CD8-positive, alpha-beta memory T cell (primary cell): ENCODE measurements at regions not wholly inside any gene's neighbourhood (a gene's known extent, or its start where the extent isn't known, plus 50 kb on each side); places are given as distances from the start of the nearest gene placed in this dataset.

ENCODE experiments used
- CTCF ChIA-PET: fragments of 350-600 bp; sonication (Branson Sonifier 250); formaldehyde crosslinking; loops from one replicate; lab custom pipeline; 2021; ENCODE audit warnings: antibody characterized with exemption; lab: Charles Lee
- POLR2A ChIA-PET: fragments of 350-600 bp; sonication (Branson Sonifier 250); formaldehyde crosslinking; loops from one replicate; lab custom pipeline; 2021; ENCODE audit warnings: antibody characterized with exemption; lab: Charles Lee
- DNase-seq, 5 donors: peaks; one replicate each; pipeline versions ENCODE4 v3.0.0 to v3.0.0-alpha.2; 2020 to 2022; ENCODE audit warnings: mixed read lengths in 1 of 5
- H3K27ac ChIP-seq: one replicate; pipeline ENCODE4 v1.7.0; 2013; ENCODE audit warnings: low read depth, mild to moderate bottlenecking, low read length, moderate library complexity
- H3K27me3 ChIP-seq: 2 replicates; pipeline ENCODE4 v1.7.0; 2013; ENCODE audit warnings: low read length, mild to moderate bottlenecking; ENCODE audit not compliant: insufficient read depth, poor library complexity, severe bottlenecking
- H3K36me3 ChIP-seq: 2 replicates; pipeline ENCODE4 v1.7.0; 2013; ENCODE audit warnings: mild to moderate bottlenecking, low read length, moderate library complexity; ENCODE audit not compliant: insufficient read depth
- H3K4me1 ChIP-seq: 2 replicates; pipeline ENCODE4 v1.7.0; 2013; ENCODE audit warnings: mild to moderate bottlenecking, low read length, moderate library complexity; ENCODE audit not compliant: insufficient read depth
- H3K4me3 ChIP-seq: 2 replicates; pipeline ENCODE4 v1.7.0; 2013; ENCODE audit warnings: mild to moderate bottlenecking, low read length
- H3K9me3 ChIP-seq: 2 replicates; pipeline ENCODE4 v1.7.0; 2013; ENCODE audit warnings: mild to moderate bottlenecking, low read length
- H3K27ac Mint-ChIP-seq, 8 donors: one replicate each; pipeline ENCODE4 v1.8.0; 2020 to 2021; ENCODE audit warnings: mixed read lengths in 8 of 8, mild to moderate bottlenecking in 6 of 8, inconsistent platforms in 3 of 8, moderate library complexity in 3 of 8
- H3K27me3 Mint-ChIP-seq, 2 donors: one replicate each; pipeline ENCODE4 v1.8.0; 2020 to 2021; ENCODE audit warnings: mixed read lengths in 2 of 2, mild to moderate bottlenecking in 1 of 2, moderate library complexity in 1 of 2
- H3K36me3 Mint-ChIP-seq, 3 donors: one replicate each; pipeline ENCODE4 v1.8.0; 2020 to 2021; ENCODE audit warnings: mixed read lengths in 3 of 3, inconsistent platforms in 1 of 3, mild to moderate bottlenecking in 1 of 3
- H3K4me1 Mint-ChIP-seq, 3 donors: one replicate each; pipeline ENCODE4 v1.8.0; 2020 to 2021; ENCODE audit warnings: mixed read lengths in 3 of 3, inconsistent platforms in 1 of 3, mild to moderate bottlenecking in 1 of 3
- H3K4me3 Mint-ChIP-seq, 7 donors: one replicate each; pipeline ENCODE4 v1.8.0; 2020 to 2021; ENCODE audit warnings: mixed read lengths in 7 of 7, mild to moderate bottlenecking in 6 of 7, moderate library complexity in 4 of 7, inconsistent platforms in 2 of 7
- H3K9me3 Mint-ChIP-seq, 5 donors: one replicate each; pipeline ENCODE4 v1.8.0; 2020 to 2022; ENCODE audit warnings: mixed read lengths in 5 of 5, mild to moderate bottlenecking in 3 of 5, moderate library complexity in 2 of 5, inconsistent platforms in 1 of 5

DNA sequence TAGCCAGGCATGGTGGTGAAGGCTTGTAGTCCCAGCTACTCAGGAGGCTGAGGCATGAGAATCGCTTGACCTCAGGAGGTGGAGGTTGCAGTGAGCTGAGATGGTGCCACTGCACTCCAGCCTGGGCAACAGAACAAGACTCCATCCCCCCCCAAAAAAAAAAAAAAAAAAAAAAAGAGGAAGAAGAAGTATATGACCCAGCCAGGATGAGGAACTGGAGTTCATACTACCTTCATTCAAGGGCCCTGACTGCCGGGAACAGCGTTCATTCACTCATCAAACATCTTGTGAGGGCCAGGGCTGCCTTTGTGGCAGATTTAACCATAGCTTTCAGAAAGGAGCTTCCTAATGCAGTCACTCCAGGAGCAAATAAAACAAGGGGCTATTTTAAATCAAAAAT lies 127.6 kb downstream of the MRPS6 start:
- no peaks in the 10 kb centered on the region for H3K36me3 ChIP-seq
- ChIA-PET POLR2A (interaction anchor here (0.6 to 0.7 kb wide), 3 partner anchors 10 to 253 kb away, joined by 3 to 4 read pairs (median 3); no protein-coding TSS in a partner anchor), CTCF (interaction anchor here (1.1 to 2.0 kb wide), 2 partner anchors 147 to 277 kb away, joined by 3 to 17 read pairs; no protein-coding TSS in a partner anchor)
- no peak overlapping the region for H3K27ac Mint-ChIP-seq
- H3K4me3 ChIP-seq, result peak overlapping the region; percentile 65
- no peaks in the 10 kb centered on the region for H3K9me3 ChIP-seq
- DNase-seq, result no peak
- peaks cover 33 to 45% (median 44%) of the 10 kb centered on the region in 3 donors for H3K4me1 Mint-ChIP-seq
- H3K36me3 Mint-ChIP-seq, result no peaks in the 10 kb centered on the region
- no peak overlapping the region for H3K27ac ChIP-seq
- no peaks in the 10 kb centered on the region for H3K27me3 ChIP-seq
- H3K4me1 ChIP-seq, result peaks cover 28% of the 10 kb centered on the region
- peaks cover 2 to 5% of the 10 kb centered on the region in 2 donors for H3K27me3 Mint-ChIP-seq
- peak overlapping the region in 6 of 7 donors; percentile 11 to 80 (median 75) for H3K4me3 Mint-ChIP-seq
- no peaks in the 10 kb centered on the region for H3K9me3 Mint-ChIP-seq

DNA sequence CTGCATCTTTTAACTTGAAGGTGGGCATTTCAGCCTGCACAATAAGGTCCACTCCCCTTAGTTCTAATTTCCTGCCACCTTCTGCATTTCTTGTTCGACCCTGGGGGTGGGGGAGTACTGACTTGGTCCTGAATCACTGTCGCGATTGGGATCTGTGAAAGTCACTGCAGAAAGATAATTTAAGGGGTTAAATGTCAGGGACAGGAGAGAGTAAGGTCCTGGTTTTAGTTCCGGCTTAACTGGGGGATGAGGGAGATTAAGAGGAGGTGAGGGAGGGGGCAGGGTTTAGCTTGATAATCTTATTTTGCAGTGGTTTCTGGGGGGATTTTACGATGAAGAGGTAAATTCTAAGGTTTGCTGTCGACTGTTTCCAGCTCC lies 128.1 kb downstream of the MRPS6 start:
- no peaks in the 10 kb centered on the region for H3K36me3 Mint-ChIP-seq
- Histone ChIP-seq H3K4me3 (peak overlapping the region; percentile 65), H3K36me3 (no peaks in the 10 kb centered on the region), H3K27ac (no peak overlapping the region), H3K9me3 (no peaks in the 10 kb centered on the region), H3K27me3 (no peaks in the 10 kb centered on the region), H3K4me1 (peaks cover 28% of the 10 kb centered on the region)
- H3K27me3 Mint-ChIP-seq, result peaks cover 2 to 5% of the 10 kb centered on the region in 2 donors
- no peak for DNase-seq
- no peaks in the 10 kb centered on the region for H3K9me3 Mint-ChIP-seq
- ChIA-PET CTCF (interaction anchor here (1.1 to 2.0 kb wide), 2 partner anchors 146 to 278 kb away, joined by 3 to 17 read pairs; no protein-coding TSS in a partner anchor), POLR2A (interaction anchor here (0.6 to 0.7 kb wide), 3 partner anchors 10 to 953 kb away, joined by 3 to 4 read pairs (median 3); no protein-coding TSS in a partner anchor)
- peak overlapping the region; percentile 71 to 89 (median 79) for H3K4me3 Mint-ChIP-seq
- H3K4me1 Mint-ChIP-seq, result peaks cover 33 to 45% (median 44%) of the 10 kb centered on the region in 3 donors
- peak overlapping the region in 1 of 8 donors; percentile 35 for H3K27ac Mint-ChIP-seq

DNA sequence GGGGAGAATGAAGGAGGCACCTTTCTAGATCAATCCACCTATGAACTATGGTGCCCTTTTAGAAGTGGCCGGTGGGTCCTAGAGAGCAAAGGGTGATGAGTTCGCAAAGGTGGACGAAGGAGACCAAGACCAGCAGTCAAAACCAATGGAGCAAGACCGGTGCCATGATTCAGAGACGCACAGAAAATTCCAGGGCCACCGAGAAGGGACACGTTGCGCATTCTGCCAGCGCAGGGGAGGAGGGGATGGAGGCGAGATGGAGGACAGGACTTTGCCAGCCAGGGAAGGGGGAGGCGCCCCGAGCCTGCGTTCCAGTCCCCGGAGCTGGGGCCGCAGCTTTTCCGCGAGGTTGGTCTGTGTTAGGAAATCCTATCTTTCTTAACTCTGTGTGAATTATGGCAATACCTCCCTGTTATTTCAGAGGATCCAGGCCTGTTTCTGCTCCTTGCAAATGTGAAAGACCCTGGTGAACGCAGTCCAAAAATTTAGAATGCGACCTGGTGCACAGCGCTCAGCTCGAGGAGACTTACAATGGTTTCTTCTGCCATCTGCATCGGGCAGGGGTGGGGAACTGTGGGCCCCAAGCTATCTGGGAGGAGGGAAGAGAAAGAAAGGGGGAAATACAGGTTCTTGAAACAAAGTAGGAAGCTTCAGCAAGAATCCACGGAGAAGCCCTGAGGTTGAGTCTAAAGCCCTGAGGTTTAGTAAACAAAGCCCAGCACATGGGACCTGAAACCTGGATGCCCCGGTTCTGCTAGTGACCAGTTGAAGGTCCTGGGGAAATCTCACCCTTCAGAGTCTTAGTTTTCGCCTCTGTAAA lies 129.4 kb downstream of the MRPS6 start:
- DNase-seq, result no peak
- H3K4me3 Mint-ChIP-seq, result peak overlapping the region in 6 of 7 donors; percentile 4 to 89 (median 76)
- Histone ChIP-seq H3K4me1 (peaks cover 28% of the 10 kb centered on the region), H3K9me3 (no peaks in the 10 kb centered on the region), H3K4me3 (peak overlapping the region; percentile 65), H3K27ac (no peak overlapping the region), H3K36me3 (no peaks in the 10 kb centered on the region), H3K27me3 (no peaks in the 10 kb centered on the region)
- peaks cover 30 to 44% (median 41%) of the 10 kb centered on the region in 3 donors for H3K4me1 Mint-ChIP-seq
- ChIA-PET POLR2A (no interaction called here), CTCF (interaction anchor here (0.9 to 2.0 kb wide), 2 partner anchors 279 kb away, joined by 4 to 17 read pairs; no protein-coding TSS in a partner anchor)
- no peaks in the 10 kb centered on the region for H3K36me3 Mint-ChIP-seq
- H3K9me3 Mint-ChIP-seq, result no peaks in the 10 kb centered on the region
- H3K27ac Mint-ChIP-seq, result peak overlapping the region in 1 of 8 donors; percentile 27
- peaks cover 2 to 3% of the 10 kb centered on the region in 2 donors for H3K27me3 Mint-ChIP-seq

DNA sequence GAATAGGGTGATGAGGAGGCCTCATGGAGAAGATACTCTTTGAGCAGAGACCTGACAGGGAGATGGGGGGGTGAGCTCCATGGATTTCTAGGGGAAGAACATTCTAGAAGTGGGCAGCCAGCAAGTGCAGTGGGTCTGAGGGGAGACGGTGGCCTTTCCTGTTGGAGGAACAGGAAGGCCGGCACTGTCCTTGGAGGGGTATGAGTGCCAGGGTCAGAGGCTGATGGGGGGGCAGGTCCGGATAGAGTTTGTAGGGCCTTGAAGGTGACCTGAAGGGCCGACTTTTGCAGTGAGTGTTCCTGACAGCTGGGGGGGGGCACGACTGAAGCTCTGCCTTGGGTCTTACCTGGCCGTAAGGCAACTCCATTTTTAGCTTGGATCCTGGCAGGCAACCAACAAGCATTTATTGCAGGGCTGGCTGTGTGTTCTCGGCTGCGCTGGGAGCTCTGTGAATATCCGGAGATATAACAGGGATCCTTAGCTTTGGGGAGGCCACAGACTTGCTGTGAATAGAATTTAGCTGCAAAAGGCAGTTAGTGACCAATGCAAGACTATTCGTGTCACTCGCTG lies 130.6 kb downstream of the MRPS6 start:
- Mint-ChIP-seq H3K4me1 (peaks cover 18 to 33% (median 30%) of the 10 kb centered on the region in 3 donors), H3K36me3 (no peaks in the 10 kb centered on the region), H3K9me3 (no peaks in the 10 kb centered on the region), H3K27ac (no peak overlapping the region), H3K4me3 (peak overlapping the region in 1 of 7 donors; percentile 6), H3K27me3 (peaks cover 2 to 3% of the 10 kb centered on the region in 2 donors)
- ChIA-PET POLR2A (no interaction called here), CTCF (interaction anchor here (0.6 to 1.9 kb wide), 3 partner anchors 144 to 280 kb away, joined by 3 to 9 read pairs (median 4); no protein-coding TSS in a partner anchor)
- no peak overlapping the region for H3K27ac ChIP-seq
- DNase-seq, result no peak
- H3K4me1 ChIP-seq, result peaks cover 16% of the 10 kb centered on the region
- no peaks in the 10 kb centered on the region for H3K27me3 ChIP-seq
- no peak overlapping the region for H3K4me3 ChIP-seq
- H3K36me3 ChIP-seq, result no peaks in the 10 kb centered on the region
- no peaks in the 10 kb centered on the region for H3K9me3 ChIP-seq

DNA sequence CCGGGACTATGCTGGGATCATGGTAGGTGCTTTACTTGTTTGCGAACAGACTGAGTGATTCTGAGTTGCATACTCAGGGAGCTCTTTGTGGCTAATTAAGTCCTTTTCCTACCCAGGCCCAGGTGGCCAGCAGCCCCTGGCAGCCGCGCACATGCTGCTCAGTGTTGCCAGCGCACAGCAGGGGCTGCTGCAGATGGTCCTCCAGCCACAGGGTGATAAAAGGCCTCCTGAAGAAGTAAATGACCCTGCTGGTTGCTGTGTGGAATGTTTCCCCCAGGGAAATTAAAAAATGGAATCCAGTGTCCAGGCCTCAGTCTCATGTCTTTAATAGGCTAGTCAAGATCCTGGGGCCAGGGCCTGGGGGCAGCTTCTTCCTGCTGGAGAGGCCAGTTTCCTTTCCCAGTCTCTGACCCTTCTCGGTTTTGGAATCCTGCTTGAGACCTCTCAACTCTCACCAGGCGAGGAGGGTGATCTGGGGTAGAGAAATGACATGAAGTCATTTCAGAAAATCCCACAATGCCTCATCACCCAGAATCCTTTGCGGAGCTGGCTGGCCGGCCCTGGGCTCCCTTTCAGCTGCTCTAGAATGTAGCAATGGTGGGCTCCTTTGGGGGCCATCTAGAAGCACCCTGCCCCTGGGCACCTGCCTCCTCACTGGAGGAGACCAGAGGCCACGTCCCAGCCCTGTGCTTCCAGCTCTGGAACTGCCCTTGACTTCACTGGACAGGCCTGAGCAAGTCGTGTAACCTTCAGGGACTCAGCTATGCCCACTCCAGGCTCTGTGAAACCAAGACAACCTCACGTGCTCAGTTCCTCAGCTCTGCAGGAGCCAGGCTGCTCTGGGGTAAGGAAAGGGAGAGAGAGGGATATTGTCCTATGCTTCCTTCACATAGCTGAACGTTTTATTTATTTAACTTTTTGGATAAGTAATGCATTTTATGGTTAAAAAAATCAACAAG lies 131.4 kb downstream of the MRPS6 start:
- H3K27me3 Mint-ChIP-seq, result peaks cover 2 to 3% of the 10 kb centered on the region in 2 donors
- no peak overlapping the region for H3K27ac Mint-ChIP-seq
- peaks cover 11 to 24% (median 21%) of the 10 kb centered on the region in 3 donors for H3K4me1 Mint-ChIP-seq
- no peak overlapping the region for H3K4me3 Mint-ChIP-seq
- Histone ChIP-seq H3K9me3 (no peaks in the 10 kb centered on the region), H3K27ac (no peak overlapping the region), H3K4me1 (peaks cover 8% of the 10 kb centered on the region), H3K4me3 (no peak overlapping the region), H3K36me3 (no peaks in the 10 kb centered on the region), H3K27me3 (no peaks in the 10 kb centered on the region)
- DNase-seq, result no peak
- POLR2A ChIA-PET, result no interaction called here
- H3K36me3 Mint-ChIP-seq, result peaks cover 0 to 4% (median 0%) of the 10 kb centered on the region in 3 donors
- CTCF ChIA-PET, result interaction anchor here (0.7 to 1.9 kb wide), 2 partner anchors 143 to 281 kb away, joined by 3 to 9 read pairs; no protein-coding TSS in a partner anchor
- H3K9me3 Mint-ChIP-seq, result no peaks in the 10 kb centered on the region

DNA sequence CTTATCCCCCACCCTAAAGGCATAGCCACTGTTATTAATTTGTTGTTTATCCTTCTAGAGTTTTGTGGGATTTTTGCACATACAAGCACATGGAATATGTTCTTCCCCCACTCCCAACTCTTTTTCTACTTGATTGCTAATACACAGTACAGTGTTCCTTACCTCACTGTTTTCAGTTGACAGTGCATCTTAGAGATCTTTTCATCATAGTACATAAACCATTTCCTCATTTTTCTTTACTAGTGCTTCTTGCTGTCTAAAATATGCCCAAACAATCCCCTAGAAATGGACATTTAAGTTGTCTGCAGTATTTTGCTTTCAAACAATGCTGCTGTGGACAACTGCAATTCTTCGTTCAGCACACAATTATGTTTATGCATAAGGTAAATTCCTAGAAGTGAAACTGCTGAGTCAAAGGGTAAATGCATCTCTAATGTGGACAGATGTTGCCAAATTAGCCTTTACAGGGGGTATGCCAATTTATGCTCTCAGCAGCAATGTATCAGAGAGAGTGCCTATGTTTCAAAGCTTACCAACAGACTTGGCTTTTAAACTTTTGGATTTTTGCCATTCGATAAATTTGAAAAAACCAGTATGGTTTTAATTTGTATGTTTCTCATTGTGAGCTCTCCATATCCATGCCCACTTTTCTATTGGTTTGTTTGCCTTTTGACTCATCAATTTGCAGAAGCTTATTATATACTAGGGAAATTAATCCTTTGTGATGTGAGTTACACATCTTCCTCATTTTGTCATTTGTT lies 132.6 kb downstream of the MRPS6 start:
- DNase-seq, result no peak
- Mint-ChIP-seq H3K4me1 (peaks cover 7 to 14% (median 12%) of the 10 kb centered on the region in 3 donors), H3K4me3 (no peak overlapping the region), H3K9me3 (peaks cover 0 to 3% (median 0%) of the 10 kb centered on the region in 5 donors), H3K27ac (peak overlapping the region in 1 of 8 donors; percentile 16), H3K36me3 (peaks cover 0 to 12% (median 0%) of the 10 kb centered on the region in 3 donors), H3K27me3 (peaks cover 2 to 3% of the 10 kb centered on the region in 2 donors)
- Histone ChIP-seq H3K9me3 (no peaks in the 10 kb centered on the region), H3K36me3 (no peaks in the 10 kb centered on the region), H3K27me3 (no peaks in the 10 kb centered on the region), H3K4me3 (no peak overlapping the region), H3K4me1 (peaks cover 7% of the 10 kb centered on the region), H3K27ac (no peak overlapping the region)
- ChIA-PET CTCF (no interaction called here), POLR2A (no interaction called here)

DNA sequence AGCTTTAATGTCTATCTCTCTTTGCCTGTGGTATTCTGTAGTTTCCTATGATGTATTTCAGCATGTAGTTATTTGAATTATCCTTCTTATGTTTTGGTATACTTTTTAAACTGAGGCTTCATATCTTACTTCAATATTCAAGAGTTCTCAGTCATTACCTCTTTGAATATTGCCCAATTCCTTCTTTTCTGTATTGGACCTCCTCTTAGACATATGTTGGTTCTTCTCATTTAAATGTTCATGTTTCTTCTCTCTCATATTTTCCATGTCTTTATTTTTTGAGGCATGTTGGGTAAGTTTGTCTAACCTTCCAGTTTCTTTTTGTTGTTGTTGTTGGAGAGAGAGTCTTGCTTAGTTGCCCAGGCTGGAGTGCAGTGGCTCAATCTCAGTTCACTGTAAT lies 140.6 kb downstream of the MRPS6 start:
- Mint-ChIP-seq H3K4me3 (no peak overlapping the region), H3K4me1 (no peaks in the 10 kb centered on the region), H3K9me3 (peaks cover 4 to 10% (median 8%) of the 10 kb centered on the region in 5 donors), H3K36me3 (peaks cover 0 to 32% (median 0%) of the 10 kb centered on the region in 3 donors), H3K27ac (no peak overlapping the region), H3K27me3 (peaks cover 0 to 4% of the 10 kb centered on the region in 2 donors)
- H3K4me1 ChIP-seq, result no peaks in the 10 kb centered on the region
- no peaks in the 10 kb centered on the region for H3K36me3 ChIP-seq
- CTCF ChIA-PET, result no interaction called here
- H3K4me3 ChIP-seq, result no peak overlapping the region
- no peak overlapping the region for H3K27ac ChIP-seq
- H3K9me3 ChIP-seq, result no peaks in the 10 kb centered on the region
- H3K27me3 ChIP-seq, result no peaks in the 10 kb centered on the region
- no peak for DNase-seq
- POLR2A ChIA-PET, result interaction anchor here (0.5 kb wide), 1 partner anchor 200 kb away, joined by 3 read pairs; no protein-coding TSS in a partner anchor
